Choroid plexus epithelial cell (primary cell): ENCODE measurements at regions not wholly inside any gene's neighbourhood (a gene's known extent, or its start where the extent isn't known, plus 50 kb on each side); places are given as distances from the start of the nearest gene placed in this dataset.
A peak's percentile ranks its signal among the peaks of the same experiment; 100 is the strongest.

Experiments
- DNase-seq: peaks from one replicate; pipeline ENCODE4 v3.0.0-alpha.2; 2010; ENCODE audit warnings: low read depth
- H3K4me3 ChIP-seq: 2 replicates; pipeline ENCODE4 v1.5.1; 2011; ENCODE audit warnings: low read depth, mild to moderate bottlenecking, control low read depth, low read length, moderate library complexity
- TF ChIP-seq, protein P1 (sequence below): conservative IDR thresholded peaks from 2 replicates; pipeline ENCODE4 v1.5.1; 2011; ENCODE audit warnings: low read depth, mild to moderate bottlenecking, control low read depth, inconsistent platforms, low read length, moderate library complexity

- no peak for DNase-seq
- TF ChIP-seq, protein P1, sequence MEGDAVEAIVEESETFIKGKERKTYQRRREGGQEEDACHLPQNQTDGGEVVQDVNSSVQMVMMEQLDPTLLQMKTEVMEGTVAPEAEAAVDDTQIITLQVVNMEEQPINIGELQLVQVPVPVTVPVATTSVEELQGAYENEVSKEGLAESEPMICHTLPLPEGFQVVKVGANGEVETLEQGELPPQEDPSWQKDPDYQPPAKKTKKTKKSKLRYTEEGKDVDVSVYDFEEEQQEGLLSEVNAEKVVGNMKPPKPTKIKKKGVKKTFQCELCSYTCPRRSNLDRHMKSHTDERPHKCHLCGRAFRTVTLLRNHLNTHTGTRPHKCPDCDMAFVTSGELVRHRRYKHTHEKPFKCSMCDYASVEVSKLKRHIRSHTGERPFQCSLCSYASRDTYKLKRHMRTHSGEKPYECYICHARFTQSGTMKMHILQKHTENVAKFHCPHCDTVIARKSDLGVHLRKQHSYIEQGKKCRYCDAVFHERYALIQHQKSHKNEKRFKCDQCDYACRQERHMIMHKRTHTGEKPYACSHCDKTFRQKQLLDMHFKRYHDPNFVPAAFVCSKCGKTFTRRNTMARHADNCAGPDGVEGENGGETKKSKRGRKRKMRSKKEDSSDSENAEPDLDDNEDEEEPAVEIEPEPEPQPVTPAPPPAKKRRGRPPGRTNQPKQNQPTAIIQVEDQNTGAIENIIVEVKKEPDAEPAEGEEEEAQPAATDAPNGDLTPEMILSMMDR: no peak
- H3K4me3 ChIP-seq: no peak overlapping the region
Measured at GRCh38 chr4:180426938-180427337, 1816.3 kb upstream of the TENM3 start.

DNA sequence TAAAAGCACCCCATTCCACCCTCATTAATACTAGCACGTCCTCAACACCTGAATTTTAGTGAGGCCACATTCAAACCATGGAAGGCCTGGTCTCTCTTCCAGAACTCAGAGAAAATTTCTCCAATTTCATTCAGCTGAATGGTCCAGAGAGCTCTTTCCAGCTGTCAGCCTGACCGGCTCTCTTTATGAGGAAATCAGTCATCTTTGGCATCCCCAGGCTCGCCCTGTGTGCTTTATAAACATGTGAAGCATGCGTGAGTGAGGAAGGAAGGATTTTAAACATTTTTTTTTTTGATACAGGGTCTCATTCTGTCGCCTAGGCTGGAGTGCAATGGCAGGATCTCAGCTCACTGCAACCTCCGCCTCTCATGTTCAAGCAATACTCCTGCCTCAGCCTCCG, 1812.9 kb upstream of the TENM3 start:
- no peak overlapping the region for H3K4me3 ChIP-seq
- TF ChIP-seq, protein P1: no peak
- DNase-seq: no peak

DNA sequence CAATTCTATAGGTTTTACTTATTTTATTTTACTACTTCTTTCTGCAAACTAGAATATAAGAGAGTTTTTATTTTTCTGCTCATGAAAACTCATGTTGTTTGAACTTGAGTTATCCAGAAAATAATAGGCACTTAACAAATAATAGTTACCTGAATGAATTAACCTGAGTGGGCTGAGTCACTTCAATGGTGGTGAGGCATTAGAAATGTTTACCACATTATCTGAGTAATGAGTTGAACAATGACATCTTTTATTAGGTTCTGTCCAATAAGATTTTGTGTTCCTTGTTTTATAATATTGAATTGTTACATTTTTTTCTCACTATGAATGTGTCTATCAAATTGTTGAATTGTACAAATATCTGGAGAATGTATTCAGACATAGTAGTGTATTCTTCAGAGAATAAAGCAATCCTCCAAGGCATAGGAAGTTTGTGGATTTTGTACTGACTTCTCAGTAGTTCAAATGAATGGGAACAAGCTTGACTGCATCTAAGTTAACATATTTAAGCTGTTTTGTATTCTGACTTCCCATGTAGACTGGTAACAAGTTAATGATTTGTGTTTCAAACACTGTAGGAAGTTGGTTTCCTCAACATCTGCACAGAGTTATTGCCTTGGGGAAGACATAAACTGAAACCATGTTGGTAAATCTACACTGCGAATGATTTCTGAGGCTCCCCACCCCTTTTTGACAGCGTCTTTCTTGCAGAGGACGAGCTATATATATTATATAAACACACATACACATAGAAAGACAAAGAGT, 1808.9 kb upstream of the TENM3 start:
- no peak overlapping the region for H3K4me3 ChIP-seq
- TF ChIP-seq, protein P1: no peak
- DNase-seq: no peak

GRCh38 chr4:180436361-180436760, 1806.8 kb upstream of the TENM3 start:
- no peak overlapping the region for H3K4me3 ChIP-seq
- DNase-seq: no peak
- TF ChIP-seq, protein P1: no peak

GRCh38 chr4:180437601-180438000, 1805.6 kb upstream of the TENM3 start:
- no peak overlapping the region for H3K4me3 ChIP-seq
- DNase-seq: no peak
- TF ChIP-seq, protein P1: no peak

DNA sequence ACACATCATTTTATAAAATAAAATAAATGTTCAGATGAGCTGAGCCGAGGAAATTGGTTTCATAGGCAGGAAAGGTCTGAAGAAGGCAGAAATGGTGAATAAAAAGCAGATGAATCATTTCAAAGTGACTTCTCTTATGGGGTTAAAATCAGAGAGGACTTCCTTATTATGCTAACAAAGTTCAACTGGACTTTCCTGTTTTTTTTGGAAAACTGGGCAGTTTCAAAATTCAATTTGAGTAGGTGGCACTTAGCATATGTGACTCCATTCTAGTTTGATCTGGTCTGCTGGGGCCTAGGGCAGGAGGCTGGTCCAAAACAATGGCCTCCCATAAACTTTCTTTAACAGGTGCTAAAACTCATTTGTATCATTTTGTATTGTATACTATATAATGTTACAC, 1794.9 kb upstream of the TENM3 start:
- no peak overlapping the region for H3K4me3 ChIP-seq
- TF ChIP-seq, protein P1: no peak
- no peak for DNase-seq

- TF ChIP-seq, protein P1: peak; percentile 13
- DNase-seq: peak; percentile 0
Measured at GRCh38 chr4:180449395-180449956, 1793.7 kb upstream of the TENM3 start.

More at GRCh38 chr4:180449395-180449956, 1793.7 kb upstream of the TENM3 start:
- H3K4me3 ChIP-seq: no peak overlapping the region
